Neural progenitor cell (in vitro differentiated cells): ENCODE measurements at regions not wholly inside any gene's neighbourhood (a gene's known extent, or its start where the extent isn't known, plus 50 kb on each side); places are given as distances from the start of the nearest gene placed in this dataset.

Source experiments
- CTCF ChIP-seq: fragments of 200-600 bp; sonication (generic); IDR thresholded peaks from 2 replicates; pipeline ENCODE4 v1.5.1; 2017; ENCODE audit warnings: antibody characterized with exemption, mild to moderate bottlenecking
- EZH2 ChIP-seq: fragments of 200-600 bp; sonication (generic); IDR thresholded peaks from 2 replicates; pipeline ENCODE4 v1.6.1; 2017; ENCODE audit warnings: antibody characterized with exemption, mild to moderate bottlenecking, moderate library complexity
- EZH2phosphoT487 ChIP-seq: fragments of 200-600 bp; sonication (generic); IDR thresholded peaks from 2 replicates; pipeline ENCODE4 v1.6.1; 2017; ENCODE audit warnings: antibody characterized with exemption

DNA sequence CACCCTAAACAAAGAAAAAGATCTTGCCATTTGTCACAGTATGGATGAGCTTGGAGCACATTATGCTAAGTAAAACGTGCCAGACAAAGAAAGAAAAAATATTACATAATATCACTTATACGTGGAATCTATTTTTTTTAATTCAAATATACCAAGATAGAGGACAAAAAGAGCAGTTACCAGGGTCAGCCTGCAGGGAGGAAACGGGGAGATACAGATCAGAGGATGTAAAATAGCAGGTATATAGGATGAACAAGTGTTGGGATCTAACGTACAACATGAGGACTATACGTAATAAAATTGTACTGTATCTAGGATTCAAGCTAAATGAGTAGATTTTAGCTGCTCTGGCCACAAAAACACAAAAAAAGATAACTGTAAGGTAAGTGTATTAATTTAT, 247.5 kb downstream of the TMEM161B start:
- TF ChIP-seq CTCF, result no peak
- no peak for TF ChIP-seq EZH2phosphoT487
- no peak for TF ChIP-seq EZH2
